GM21619 (cell line): ENCODE measurements at regions not wholly inside any gene's neighbourhood (a gene's known extent, or its start where the extent isn't known, plus 50 kb on each side); places are given as distances from the start of the nearest gene placed in this dataset.

Source experiments
- ATAC-seq: cut with Tn5 transposase; IDR thresholded peaks from one replicate; pipeline ENCODE4 v1.9.1; 2021; ENCODE audit not compliant: unreplicated experiment

- no peak for ATAC-seq
These were observed 221.0 kb downstream of the ASCL1 start for GRCh38 chr12:103178366-103179080.

GRCh38 chr12:103181366-103182152, 224.1 kb downstream of the ASCL1 start:
- peak; percentile 94 for ATAC-seq

- ATAC-seq: no peak
These were observed 224.8 kb downstream of the ASCL1 start for GRCh38 chr12:103182299-103182698.

GRCh38 chr12:103196467-103196866, 239.0 kb downstream of the ASCL1 start:
- no peak for ATAC-seq

- no peak for ATAC-seq
These were observed 240.4 kb downstream of the ASCL1 start for GRCh38 chr12:103197725-103198388.

- ATAC-seq: no peak
These were observed 241.0 kb downstream of the ASCL1 start for GRCh38 chr12:103198499-103198898.

- ATAC-seq: no peak
These were observed 248.4 kb downstream of the ASCL1 start for GRCh38 chr12:103205906-103206305.

- no peak for ATAC-seq
These were observed 250.5 kb downstream of the ASCL1 start for GRCh38 chr12:103207936-103208335.

- ATAC-seq: no peak
These were observed 254.6 kb downstream of the C12orf42 start for GRCh38 chr12:103241184-103241583.

- no peak for ATAC-seq
These were observed 251.2 kb downstream of the C12orf42 start for GRCh38 chr12:103244596-103244995.

GRCh38 chr12:103247531-103247930, 248.2 kb downstream of the C12orf42 start:
- no peak for ATAC-seq

GRCh38 chr12:103249607-103250006, 246.2 kb downstream of the C12orf42 start:
- no peak for ATAC-seq

GRCh38 chr12:103250487-103250886, 245.3 kb downstream of the C12orf42 start:
- ATAC-seq: no peak
